ENCODE measurements at regions not wholly inside any gene's neighbourhood (a gene's known extent, or its start where the extent isn't known, plus 50 kb on each side); places are given as distances from the start of the nearest gene placed in this dataset.

GRCh38 chr7:28231176-28231575 lies 50.6 kb upstream of the JAZF1 start:
- DNase-seq = no peak

DNA sequence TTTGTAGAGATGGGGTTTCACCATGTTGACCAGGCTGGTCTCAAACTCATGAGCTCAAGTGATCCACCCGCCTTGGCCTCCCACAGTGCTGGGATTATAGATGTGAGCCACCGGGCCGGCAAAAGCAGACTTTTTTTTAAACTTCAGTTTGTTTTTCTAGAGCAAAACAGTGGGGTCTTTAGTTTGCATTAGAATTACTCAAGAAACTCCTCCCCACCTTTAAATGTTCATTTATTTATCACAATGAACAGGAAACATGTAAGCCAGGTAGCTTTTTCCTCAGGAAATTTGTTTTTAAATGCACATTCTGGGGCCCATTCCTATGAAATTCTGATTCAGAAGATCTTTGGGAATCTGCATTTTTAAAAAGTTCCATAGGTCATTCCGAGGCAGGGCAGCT lies 56.0 kb upstream of the JAZF1 start:
- no peak for DNase-seq

DNA sequence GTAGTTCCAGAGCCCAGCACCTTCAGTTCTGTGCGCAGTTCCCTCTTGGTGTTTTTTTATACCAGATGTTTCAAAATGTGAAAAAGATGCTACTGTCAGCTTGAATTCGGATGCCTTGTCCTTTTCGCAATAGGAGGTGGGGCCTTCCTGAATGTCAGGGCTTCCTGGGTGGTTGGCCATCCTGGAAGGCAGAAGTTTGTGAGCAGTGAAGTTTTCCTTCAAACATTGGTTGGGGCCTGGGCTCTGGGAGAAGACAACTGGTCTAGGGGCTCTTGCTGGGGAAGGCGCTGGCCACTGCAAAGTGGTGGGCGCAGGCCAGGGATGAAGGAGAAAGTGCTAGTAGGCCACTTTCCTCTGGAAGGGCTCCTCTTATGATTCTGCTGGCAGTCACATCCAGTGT lies 56.8 kb upstream of the JAZF1 start:
- DNase-seq = no peak

DNA sequence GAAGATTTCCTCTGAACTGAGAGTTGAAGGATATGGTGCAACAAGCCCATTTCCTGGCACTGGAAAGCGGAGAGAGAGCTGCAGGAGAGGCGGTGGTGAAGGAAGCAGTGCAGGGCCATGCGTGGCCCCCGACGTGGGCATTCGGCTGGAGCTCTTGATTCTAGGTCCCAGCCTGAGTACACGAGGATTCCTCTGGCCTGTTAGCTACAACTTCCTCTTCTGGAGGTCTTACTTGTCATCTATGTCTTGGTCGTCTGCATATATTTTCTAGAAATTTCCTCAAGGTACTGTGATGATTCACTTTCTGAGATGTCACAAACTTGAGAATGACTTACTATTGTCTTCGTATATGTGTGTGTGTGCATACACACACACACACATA lies 59.2 kb upstream of the JAZF1 start:
- peak in 1 of 2 donors; percentile 3 for DNase-seq

DNA sequence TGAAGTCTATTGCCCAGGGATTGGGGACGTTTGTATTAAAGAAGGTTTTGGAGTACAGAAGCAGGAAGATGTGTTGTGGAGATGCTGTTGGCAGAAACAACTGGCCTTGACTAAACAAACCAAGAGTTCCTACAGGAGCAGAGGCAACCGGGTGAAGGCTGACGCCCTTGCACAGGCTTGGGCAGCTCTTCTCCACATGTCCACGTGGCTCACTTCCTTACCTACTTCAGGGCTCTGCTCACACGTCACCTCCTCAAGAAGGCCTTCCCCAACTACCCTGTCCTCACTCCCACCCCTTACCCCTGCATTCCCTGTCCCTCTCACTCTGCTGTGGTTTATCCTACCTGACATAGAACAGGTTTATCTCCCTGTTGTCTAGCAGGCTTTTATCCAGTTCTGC lies 59.9 kb upstream of the JAZF1 start:
- DNase-seq = no peak

DNA sequence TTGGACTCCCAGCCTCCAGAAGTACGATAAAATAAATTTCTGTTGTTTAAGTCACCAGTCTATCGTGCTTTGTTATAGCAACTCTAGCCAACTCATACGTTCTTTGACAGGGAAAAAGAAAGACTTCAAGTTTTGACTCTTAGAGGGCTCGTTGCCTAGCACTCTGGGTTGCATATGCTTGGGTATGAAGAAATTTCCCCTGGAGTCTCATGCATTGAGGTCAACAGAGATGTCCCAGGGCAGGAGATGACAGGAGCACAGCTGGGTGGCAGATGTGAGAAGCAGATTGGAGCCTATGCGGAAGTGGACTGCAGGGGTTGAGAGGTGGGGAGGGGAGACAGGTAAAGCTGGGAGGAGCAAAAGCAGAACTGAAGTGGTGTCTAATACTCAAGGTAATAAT lies 63.3 kb upstream of the JAZF1 start:
- no peak for DNase-seq

GRCh38 chr7:28245123-28245878 lies 64.7 kb upstream of the JAZF1 start:
- DNase-seq = no peak

DNA sequence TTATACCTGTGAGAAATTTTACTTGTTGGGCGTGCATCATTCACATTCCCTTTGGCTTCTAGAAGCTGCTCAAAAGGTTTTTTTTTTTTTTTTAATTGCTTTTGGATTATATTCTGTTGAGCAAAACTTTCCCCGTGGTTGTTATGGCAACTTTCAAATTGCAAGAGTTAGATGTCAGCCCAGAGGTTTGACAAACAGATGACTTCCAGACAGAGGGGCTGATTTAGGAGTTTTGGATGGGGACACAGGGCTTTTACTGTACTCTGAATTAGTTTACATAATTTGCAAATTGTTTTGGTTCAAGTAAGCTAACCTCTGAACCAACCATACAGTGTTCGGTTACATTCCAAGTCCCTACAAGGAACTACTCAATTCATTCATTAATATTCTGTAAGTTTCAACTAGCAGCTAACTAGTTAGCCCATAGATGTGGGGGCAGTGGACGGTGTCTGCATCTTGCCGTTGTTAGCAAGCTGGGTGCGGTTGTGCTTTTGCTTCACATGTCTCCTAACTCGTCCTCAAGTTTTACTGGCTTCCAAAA lies 66.4 kb upstream of the JAZF1 start:
- no peak for DNase-seq

DNA sequence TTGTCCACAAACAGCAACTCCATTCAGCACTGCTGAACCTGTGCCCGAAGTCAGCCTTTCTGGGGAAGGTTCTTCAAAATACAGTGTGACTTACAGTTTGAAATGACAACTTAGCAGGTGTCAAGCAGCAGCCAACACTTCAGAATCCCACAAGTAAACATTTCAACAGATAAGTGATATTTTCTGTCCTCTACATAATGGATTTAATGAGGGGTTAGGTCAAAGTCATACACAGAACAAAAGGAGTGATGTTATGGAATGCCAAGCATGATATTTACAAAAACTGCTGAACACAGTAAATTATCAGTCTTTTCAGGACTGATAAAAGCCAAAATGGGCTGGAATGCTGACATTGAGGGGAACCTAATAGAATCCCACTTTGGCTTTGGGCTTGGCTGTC lies 77.6 kb upstream of the JAZF1 start:
- DNase-seq = no peak

- DNase-seq = no peak
Observed at GRCh38 chr7:28260969-28261368, 80.4 kb upstream of the JAZF1 start.

DNA sequence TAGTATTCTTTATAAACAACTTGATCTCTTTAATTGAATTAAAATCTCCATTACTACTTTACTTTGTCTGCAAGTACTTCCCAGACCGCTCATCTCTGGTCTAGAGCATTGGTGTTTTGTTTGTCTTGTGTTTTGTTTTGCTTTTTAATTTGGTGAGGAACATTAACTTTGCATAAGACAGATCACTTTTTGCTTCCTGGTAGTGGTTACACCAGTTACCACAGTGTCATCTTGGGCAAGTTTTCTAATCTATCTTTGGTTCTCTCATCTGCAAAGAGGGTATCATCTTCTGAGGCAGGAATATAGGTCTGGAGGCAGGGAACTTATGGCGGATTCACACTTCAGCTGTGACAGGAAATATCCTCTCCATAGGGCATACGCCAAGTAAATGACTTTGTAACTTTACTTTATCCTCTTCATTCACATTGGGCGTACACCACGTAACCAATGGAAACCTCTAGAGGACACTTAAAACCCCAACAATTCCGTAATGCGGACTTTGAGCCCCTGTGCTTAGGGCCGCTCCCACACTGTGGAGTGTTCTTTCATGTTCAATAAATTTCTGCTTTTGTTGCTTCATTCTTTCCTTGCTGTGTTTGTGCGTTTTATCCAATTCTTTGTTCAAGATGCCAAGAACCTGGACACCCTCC lies 83.2 kb upstream of the JAZF1 start:
- no peak for DNase-seq

- DNase-seq = no peak
Observed at GRCh38 chr7:28266402-28266801, 85.8 kb upstream of the JAZF1 start.

DNA sequence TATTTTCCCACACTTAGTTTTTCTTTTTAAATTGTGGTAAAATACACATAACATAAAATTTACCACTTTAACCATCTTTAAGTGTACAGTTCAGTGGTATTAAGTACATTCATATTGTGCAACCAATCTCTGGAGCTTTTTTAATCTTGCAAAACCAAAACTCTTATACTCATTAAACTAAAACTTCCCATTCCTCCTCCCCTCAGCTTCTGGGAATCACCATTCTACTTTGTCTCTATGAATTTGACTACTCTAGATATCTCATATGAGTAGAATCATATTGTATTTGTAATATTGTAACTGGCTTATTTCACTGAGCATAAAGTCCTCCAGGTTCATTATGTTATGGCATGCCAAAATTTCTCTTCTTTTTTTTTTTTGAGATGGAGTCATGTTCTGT lies 86.4 kb upstream of the JAZF1 start:
- DNase-seq = no peak

GRCh38 chr7:28269700-28270361 lies 89.2 kb upstream of the JAZF1 start:
- DNase-seq = no peak

GRCh38 chr7:28270536-28270935 lies 89.9 kb upstream of the JAZF1 start:
- no peak for DNase-seq

DNA sequence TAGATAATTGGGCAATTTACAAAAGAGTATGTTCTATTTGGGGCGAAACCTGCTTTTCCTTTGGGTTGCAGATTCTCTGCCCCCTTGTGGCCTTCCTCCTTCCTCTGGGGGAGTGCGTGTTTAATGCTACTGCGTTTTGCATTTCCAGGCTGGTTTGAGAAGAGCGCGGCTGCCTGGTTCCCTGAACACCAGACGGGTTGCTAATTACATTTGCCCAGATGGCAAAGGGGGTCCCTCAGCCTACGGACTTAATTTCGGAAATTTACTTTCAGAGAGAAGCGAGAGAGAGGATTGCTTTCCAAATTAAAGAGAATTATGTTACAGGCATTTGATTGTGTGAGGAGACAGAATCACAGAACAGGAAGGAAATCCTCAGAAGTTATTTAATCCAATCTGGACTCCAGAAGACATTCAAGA lies 91.9 kb upstream of the JAZF1 start:
- DNase-seq = peak; percentile 41 to 47

GRCh38 chr7:28276298-28276697 lies 95.7 kb upstream of the JAZF1 start:
- DNase-seq = no peak

- no peak for DNase-seq
Observed at GRCh38 chr7:28277364-28277763, 96.8 kb upstream of the JAZF1 start.

DNA sequence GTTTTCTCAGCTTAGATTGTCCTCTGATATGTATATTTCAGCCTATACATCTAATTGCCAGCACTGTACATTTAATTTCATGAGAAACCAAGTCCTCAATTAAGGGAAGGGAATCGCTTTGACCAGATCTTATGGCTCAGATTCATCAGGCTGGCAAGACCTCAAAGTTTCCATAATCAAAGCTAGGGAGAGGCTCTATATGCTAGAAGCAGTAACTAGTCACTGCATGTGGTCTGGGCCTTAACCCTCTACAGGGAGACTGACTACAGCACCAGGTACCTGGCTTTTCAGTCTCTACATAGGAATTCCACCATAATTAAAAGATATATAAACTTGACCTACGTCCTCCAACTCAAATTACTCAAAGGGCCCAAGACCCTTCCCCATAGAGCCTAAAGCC lies 97.4 kb upstream of the JAZF1 start:
- DNase-seq = no peak

- no peak for DNase-seq
Observed at GRCh38 chr7:28280516-28280915, 99.9 kb upstream of the JAZF1 start.

DNA sequence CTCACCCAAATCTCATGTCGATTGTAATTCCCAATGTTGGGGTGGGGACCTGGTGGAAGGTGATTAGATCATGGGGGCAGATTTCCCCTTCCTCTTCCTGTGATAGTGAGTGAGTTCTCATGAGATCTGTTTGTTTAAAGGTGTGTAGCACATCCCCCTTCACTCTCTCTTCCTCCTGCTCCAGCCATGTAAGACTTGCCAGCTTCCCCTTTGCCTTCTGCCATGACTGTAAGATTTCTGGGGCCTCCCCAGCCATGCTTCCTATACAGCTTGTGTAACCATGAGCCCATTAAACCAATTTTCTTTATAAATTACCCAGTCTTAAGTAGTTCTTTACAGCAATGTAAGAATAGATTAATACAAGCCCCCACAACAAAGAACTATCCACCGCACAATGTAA lies 109.9 kb upstream of the JAZF1 start:
- DNase-seq = no peak

DNA sequence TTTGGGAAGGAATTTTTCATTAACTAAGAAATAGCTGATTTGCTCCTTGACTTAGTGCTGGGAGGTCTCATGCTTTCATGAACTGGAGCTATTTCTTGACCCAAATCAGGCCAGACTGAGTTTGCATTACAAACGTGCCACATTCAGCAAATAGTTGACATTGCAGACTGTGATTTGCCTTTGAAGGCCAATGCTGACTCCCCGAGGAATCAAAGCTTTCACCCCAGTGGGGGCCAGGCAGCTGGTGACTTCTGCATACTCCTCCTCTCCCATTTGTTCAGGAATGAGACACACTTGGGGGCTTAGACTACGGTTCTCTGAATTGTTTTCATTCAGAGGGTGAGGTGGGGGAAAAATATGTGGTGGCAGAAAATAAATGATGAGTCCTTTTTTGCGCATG lies 111.0 kb upstream of the JAZF1 start:
- no peak for DNase-seq

DNA sequence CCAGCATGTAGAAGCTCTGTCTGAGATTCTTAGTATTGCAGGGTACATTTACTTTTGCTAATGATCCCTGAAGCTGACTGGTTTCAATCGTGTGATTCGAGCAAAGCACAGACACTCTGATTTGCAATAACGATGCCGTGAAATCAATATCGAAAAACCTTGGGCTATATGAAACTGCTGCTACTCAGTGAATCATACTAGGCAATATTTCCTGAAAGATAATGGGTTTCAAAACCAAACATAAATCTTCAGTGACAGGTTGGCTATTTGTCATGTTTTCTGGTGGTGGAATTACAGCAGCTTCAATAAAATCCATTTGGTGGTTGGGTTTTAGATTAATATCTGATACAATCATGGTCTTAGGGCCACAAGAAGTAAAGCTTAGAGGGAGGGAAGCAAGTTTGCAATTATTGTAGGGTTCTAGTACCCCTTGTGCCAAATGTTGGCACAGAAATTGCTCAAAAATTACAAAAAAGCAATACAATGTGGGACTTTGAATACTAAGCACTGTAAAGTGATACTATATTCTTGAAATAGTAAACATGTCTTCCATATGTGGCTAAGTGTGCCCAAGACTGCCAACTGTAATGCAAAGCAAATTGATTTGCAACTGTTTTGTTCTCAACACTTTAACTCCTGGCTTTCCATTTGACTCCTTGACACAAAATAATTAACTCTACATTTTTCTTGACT lies 112.4 kb upstream of the JAZF1 start:
- DNase-seq = no peak

DNA sequence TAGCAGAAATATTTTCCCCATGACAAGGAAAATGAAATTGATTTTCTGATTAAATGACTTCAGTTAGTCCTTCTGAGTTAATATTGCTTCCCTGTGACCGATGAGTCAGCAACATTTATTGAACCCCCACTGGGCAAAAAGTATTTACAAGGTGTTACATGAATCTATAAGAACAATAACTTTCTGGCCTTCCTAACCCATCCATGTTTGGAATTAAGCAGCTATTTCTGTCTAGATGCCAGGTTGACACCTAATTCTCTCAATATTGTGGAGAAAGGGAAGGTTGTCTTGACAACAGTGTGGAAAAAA lies 112.9 kb upstream of the JAZF1 start:
- no peak for DNase-seq
